ENCODE measurements at regions not wholly inside any gene's neighbourhood (a gene's known extent, or its start where the extent isn't known, plus 50 kb on each side); places are given as distances from the start of the nearest gene placed in this dataset.
"Not testable (repeated sequence)": the region's sequence is repeated elsewhere in the genome, so short reads cannot be mapped to it uniquely, and the experiment has no call there.

- no peak for DNase-seq
Observed at GRCh38 chr4:155037031-155037430, 171.4 kb upstream of the NPY2R start.

- no peak for DNase-seq
Observed at GRCh38 chr4:155038459-155038858, 170.0 kb upstream of the NPY2R start.

- DNase-seq, result no peak
Observed at GRCh38 chr4:155039162-155039561, 169.3 kb upstream of the NPY2R start.

GRCh38 chr4:155040031-155040430, 168.4 kb upstream of the NPY2R start:
- DNase-seq, result no peak

- DNase-seq, result no peak
Observed at GRCh38 chr4:155042014-155042413, 166.4 kb upstream of the NPY2R start.

- not testable (repeated sequence) for DNase-seq
Observed at GRCh38 chr4:155044251-155044650, 164.2 kb upstream of the NPY2R start.

GRCh38 chr4:155047755-155048154, 160.7 kb upstream of the NPY2R start:
- no peak for DNase-seq

- DNase-seq, result not testable (repeated sequence)
Observed at GRCh38 chr4:155054042-155054441, 154.4 kb upstream of the NPY2R start.

- DNase-seq, result no peak
Observed at GRCh38 chr4:155060419-155060818, 148.0 kb upstream of the NPY2R start.

GRCh38 chr4:155060873-155061272, 147.6 kb upstream of the NPY2R start:
- DNase-seq, result no peak

- no peak for DNase-seq
Observed at GRCh38 chr4:155062948-155063347, 145.5 kb upstream of the NPY2R start.

GRCh38 chr4:155064934-155065333, 143.5 kb upstream of the NPY2R start:
- not testable (repeated sequence) for DNase-seq

GRCh38 chr4:155066871-155067270, 141.6 kb upstream of the NPY2R start:
- no peak for DNase-seq

- no peak for DNase-seq
Observed at GRCh38 chr4:155071962-155072361, 136.5 kb upstream of the NPY2R start.

- DNase-seq, result no peak
Observed at GRCh38 chr4:155072417-155072816, 136.0 kb upstream of the NPY2R start.

- no peak for DNase-seq
Observed at GRCh38 chr4:155073852-155074251, 134.6 kb upstream of the NPY2R start.

GRCh38 chr4:155076256-155076785, 132.1 kb upstream of the NPY2R start:
- DNase-seq, result no peak

GRCh38 chr4:155077452-155078229, 130.8 kb upstream of the NPY2R start:
- DNase-seq, result no peak

- DNase-seq, result no peak
Observed at GRCh38 chr4:155079871-155080270, 128.6 kb upstream of the NPY2R start.

- DNase-seq, result no peak
Observed at GRCh38 chr4:155081222-155081621, 127.2 kb upstream of the NPY2R start.

- DNase-seq, result no peak
Observed at GRCh38 chr4:155085843-155086530, 122.4 kb upstream of the NPY2R start.

- DNase-seq, result no peak
Observed at GRCh38 chr4:155094201-155094820, 114.1 kb upstream of the NPY2R start.

GRCh38 chr4:155099231-155099630, 109.2 kb upstream of the NPY2R start:
- DNase-seq, result no peak

- DNase-seq, result no peak
Observed at GRCh38 chr4:155106629-155107028, 101.8 kb upstream of the NPY2R start.
